ENCODE measurements at regions not wholly inside any gene's neighbourhood (a gene's known extent, or its start where the extent isn't known, plus 50 kb on each side); places are given as distances from the start of the nearest gene placed in this dataset.
A peak's percentile ranks its signal among the peaks of the same experiment; 100 is the strongest.

DNA sequence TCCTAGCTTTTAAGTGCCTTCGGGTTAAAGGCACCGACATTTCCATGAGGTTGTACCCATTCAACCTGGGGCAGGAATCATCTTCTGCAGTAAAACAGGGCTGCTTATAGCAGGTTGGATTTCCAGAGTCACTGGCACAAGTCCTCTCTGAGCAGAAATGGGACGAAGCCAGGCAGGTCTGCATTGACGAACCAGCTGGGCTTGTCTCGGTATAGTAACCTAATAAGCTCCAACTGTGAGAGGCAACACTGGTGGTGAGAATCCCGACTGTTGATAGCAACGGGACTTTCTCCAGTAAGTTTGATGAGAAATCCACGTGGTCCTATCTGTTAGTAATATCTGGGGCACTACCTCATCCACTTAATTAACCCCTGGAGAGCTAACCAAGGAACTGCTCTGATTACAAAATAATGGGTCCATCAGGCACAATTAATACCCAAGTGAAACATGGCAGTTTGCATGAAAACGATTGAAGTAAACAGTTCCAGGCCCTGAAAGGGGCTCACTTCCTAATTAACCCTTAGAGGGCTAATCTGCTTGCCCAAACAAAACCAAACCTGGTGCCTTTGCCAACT is 491.0 kb upstream of the C9orf72 start:
- intact Hi-C loops (cut with DNase I), result no loop called here
- TF ChIP-seq CTCF (IDR thresholded peaks at IDR 0.05) (no peak), POLR2A (IDR thresholded peaks at IDR 0.05) (no peak)

GRCh38 chr9:28073270-28073669 is 500.0 kb upstream of the C9orf72 start:
- TF ChIP-seq POLR2A (IDR thresholded peaks at IDR 0.05) (no peak), CTCF (IDR thresholded peaks at IDR 0.05) (peak in 3 of 6 experiments; percentile 66 to 82 (median 77))
- intact Hi-C loops (cut with DNase I), result loop anchor here (10.0 kb wide), 1 partner anchor 348 kb away; no protein-coding TSS in a partner anchor
- H3K27ac ChIP-seq, result no peak overlapping the region
- H3K27me3 ChIP-seq, result no peaks in the 10 kb centered on the region
- DNase-seq, result peak; percentile 35 to 50
- H3K4me3 ChIP-seq (replicated peaks in 1 of 3), result no peak overlapping the region
- no peaks in the 10 kb centered on the region for H3K9me3 ChIP-seq
- no peaks in the 10 kb centered on the region for H3K4me1 ChIP-seq
- WGBS, 2 donors, result 20 to 25% methylated on average over 1 of the region's 1 CpG
- H3K36me3 ChIP-seq, result no peaks in the 10 kb centered on the region

More for the DNA sequence above, 491.0 kb upstream of the C9orf72 start:
- H3K36me3 ChIP-seq, result no peaks in the 10 kb centered on the region
- H3K27ac ChIP-seq, result no peak overlapping the region
- H3K9me3 ChIP-seq, result no peaks in the 10 kb centered on the region
- H3K27me3 ChIP-seq, result no peaks in the 10 kb centered on the region
- no peak overlapping the region for H3K4me3 ChIP-seq (replicated peaks in 1 of 3)
- H3K4me1 ChIP-seq, result no peaks in the 10 kb centered on the region
- no peak for DNase-seq
- 77 to 82% methylated on average over 9 of the region's 9 CpGs for whole genome bisulfite sequencing, 2 donors

DNA sequence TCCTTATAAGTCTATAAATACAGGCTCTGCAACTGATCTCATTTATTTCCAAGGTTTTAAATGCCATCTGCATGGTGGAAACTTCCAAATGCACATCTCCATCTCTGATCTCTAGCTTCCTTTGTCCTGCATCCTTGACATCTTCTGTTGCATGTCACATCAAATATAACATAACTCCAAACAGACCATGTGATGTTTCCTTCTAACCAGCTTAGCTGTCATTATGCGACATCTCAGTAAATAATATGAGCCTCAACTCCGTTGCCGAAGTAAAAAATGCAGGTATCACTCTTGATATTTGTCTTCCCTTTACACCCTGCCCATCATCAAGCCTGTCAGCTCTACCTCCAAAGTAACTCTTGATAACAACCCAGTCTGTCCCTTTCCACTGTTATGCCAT is 506.4 kb upstream of the C9orf72 start:
- DNase-seq, result no peak
- Histone ChIP-seq H3K27me3 (no peaks in the 10 kb centered on the region), H3K36me3 (no peaks in the 10 kb centered on the region), H3K4me3 (replicated peaks in 1 of 3) (no peak overlapping the region), H3K9me3 (no peaks in the 10 kb centered on the region), H3K4me1 (no peaks in the 10 kb centered on the region), H3K27ac (no peak overlapping the region)
- intact Hi-C loops (cut with DNase I), result loop anchor here (10.0 kb wide), 1 partner anchor 355 kb away; no protein-coding TSS in a partner anchor
- 93 to 96% methylated on average over 3 of the region's 3 CpGs for WGBS, 2 donors
- TF ChIP-seq CTCF (IDR thresholded peaks at IDR 0.05) (no peak), POLR2A (IDR thresholded peaks at IDR 0.05) (no peak)

- DNase-seq, result no peak
- no peak for TF ChIP-seq POLR2A (IDR thresholded peaks at IDR 0.05)
- no peak for TF ChIP-seq CTCF (IDR thresholded peaks at IDR 0.05)
- intact Hi-C loops (cut with DNase I), result no loop called here
- Histone ChIP-seq H3K27me3 (no peaks in the 10 kb centered on the region), H3K36me3 (no peaks in the 10 kb centered on the region), H3K27ac (no peak overlapping the region), H3K9me3 (no peaks in the 10 kb centered on the region), H3K4me3 (replicated peaks in 1 of 3) (no peak overlapping the region), H3K4me1 (no peaks in the 10 kb centered on the region)
- 78 to 86% methylated on average over 3 of the region's 3 CpGs for WGBS, 2 donors
Observed at GRCh38 chr9:28082671-28083070, 509.4 kb upstream of the C9orf72 start.

- Histone ChIP-seq H3K4me1 (no peaks in the 10 kb centered on the region), H3K36me3 (no peaks in the 10 kb centered on the region), H3K27me3 (no peaks in the 10 kb centered on the region), H3K4me3 (replicated peaks in 1 of 3) (no peak overlapping the region), H3K27ac (no peak overlapping the region), H3K9me3 (no peaks in the 10 kb centered on the region)
- no peak for DNase-seq
- TF ChIP-seq POLR2A (IDR thresholded peaks at IDR 0.05), result no peak
- no peak for TF ChIP-seq CTCF (IDR thresholded peaks at IDR 0.05)
- intact Hi-C loops (cut with DNase I), result no loop called here
Observed at GRCh38 chr9:28086881-28087280, 513.6 kb upstream of the C9orf72 start.

Measured in thyroid gland (tissue), 4 donors.